ENCODE measurements at regions not wholly inside any gene's neighbourhood (a gene's known extent, or its start where the extent isn't known, plus 50 kb on each side); places are given as distances from the start of the nearest gene placed in this dataset.

DNA sequence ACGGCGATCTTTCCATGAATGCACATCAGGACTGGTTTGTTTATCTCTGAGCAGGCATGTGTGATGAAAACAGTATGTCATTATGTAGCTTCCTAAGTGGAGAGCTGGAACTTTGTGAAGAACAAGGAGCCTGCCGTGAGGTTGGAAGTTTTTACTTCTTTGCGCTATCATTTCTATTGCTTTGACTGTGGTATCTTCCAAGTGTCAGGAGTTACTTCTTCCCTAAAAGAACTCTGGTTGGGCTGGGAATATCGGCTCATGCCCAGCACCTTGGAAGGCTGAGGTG lies 167.4 kb upstream of the AHR start:
- H3K27ac Mint-ChIP-seq (ENCODE audit: unreplicated experiment) = peak overlapping the region; percentile 96
- H3K9me3 Mint-ChIP-seq (ENCODE audit: unreplicated experiment) = no peaks in the 10 kb centered on the region
- peaks cover 19% of the 10 kb centered on the region for H3K4me1 Mint-ChIP-seq (ENCODE audit: unreplicated experiment)
- H3K36me3 Mint-ChIP-seq (ENCODE audit: low read depth, unreplicated experiment) = no peaks in the 10 kb centered on the region
- peaks cover 3% of the 10 kb centered on the region for H3K27me3 Mint-ChIP-seq (ENCODE audit: unreplicated experiment)
- H3K4me3 Mint-ChIP-seq (ENCODE audit: unreplicated experiment) = no peak overlapping the region
- no peak for DNase-seq (ENCODE audit: low spot score)
- no peak for TF ChIP-seq CTCF (IDR thresholded peaks at IDR 0.05; ENCODE audit: unreplicated experiment)

DNA sequence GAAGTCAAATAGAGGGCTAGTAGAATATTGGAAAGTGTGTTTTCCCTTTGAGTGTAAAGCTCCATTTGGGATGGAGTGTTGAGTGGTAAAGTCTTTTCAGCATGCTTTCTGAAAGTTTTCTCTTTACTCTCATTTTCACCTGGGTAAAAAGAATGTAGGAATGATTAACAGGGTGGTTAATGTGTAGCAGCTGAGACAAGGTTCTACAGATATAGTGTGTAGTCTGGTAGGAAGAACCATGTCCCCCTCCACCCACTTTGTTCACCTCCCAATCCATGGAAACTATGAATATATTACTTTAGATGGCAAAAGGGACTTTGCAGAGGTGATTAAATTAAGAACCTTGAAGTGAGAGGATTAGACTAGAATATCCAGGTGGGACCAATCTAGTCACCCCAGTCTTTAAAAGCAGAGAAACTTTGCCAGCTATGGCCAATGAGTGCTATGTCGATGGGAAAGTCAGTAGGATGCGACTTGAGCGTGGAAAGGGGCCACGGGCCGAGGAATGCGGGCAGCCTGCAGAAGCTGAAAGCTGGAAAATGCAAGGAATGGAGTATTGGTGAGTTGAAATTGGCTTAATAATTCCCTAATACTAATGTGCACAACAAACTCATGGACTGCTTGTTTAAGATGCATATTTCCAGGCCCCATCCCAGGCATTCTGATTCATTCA lies 166.3 kb upstream of the AHR start:
- no peak for DNase-seq (ENCODE audit: low spot score)
- H3K9me3 Mint-ChIP-seq (ENCODE audit: unreplicated experiment) = no peaks in the 10 kb centered on the region
- no peak overlapping the region for H3K4me3 Mint-ChIP-seq (ENCODE audit: unreplicated experiment)
- H3K36me3 Mint-ChIP-seq (ENCODE audit: low read depth, unreplicated experiment) = no peaks in the 10 kb centered on the region
- H3K27ac Mint-ChIP-seq (ENCODE audit: unreplicated experiment) = no peak overlapping the region
- peaks cover 19% of the 10 kb centered on the region for H3K4me1 Mint-ChIP-seq (ENCODE audit: unreplicated experiment)
- no peak for TF ChIP-seq CTCF (IDR thresholded peaks at IDR 0.05; ENCODE audit: unreplicated experiment)
- peaks cover 1% of the 10 kb centered on the region for H3K27me3 Mint-ChIP-seq (ENCODE audit: unreplicated experiment)

GRCh38 chr7:17132726-17133125 lies 165.7 kb upstream of the AHR start:
- no peaks in the 10 kb centered on the region for H3K36me3 Mint-ChIP-seq (ENCODE audit: low read depth, unreplicated experiment)
- H3K27ac Mint-ChIP-seq (ENCODE audit: unreplicated experiment) = no peak overlapping the region
- H3K4me1 Mint-ChIP-seq (ENCODE audit: unreplicated experiment) = peaks cover 19% of the 10 kb centered on the region
- H3K4me3 Mint-ChIP-seq (ENCODE audit: unreplicated experiment) = no peak overlapping the region
- no peak for TF ChIP-seq CTCF (IDR thresholded peaks at IDR 0.05; ENCODE audit: unreplicated experiment)
- H3K27me3 Mint-ChIP-seq (ENCODE audit: unreplicated experiment) = peaks cover 1% of the 10 kb centered on the region
- no peak for DNase-seq (ENCODE audit: low spot score)
- H3K9me3 Mint-ChIP-seq (ENCODE audit: unreplicated experiment) = no peaks in the 10 kb centered on the region

DNA sequence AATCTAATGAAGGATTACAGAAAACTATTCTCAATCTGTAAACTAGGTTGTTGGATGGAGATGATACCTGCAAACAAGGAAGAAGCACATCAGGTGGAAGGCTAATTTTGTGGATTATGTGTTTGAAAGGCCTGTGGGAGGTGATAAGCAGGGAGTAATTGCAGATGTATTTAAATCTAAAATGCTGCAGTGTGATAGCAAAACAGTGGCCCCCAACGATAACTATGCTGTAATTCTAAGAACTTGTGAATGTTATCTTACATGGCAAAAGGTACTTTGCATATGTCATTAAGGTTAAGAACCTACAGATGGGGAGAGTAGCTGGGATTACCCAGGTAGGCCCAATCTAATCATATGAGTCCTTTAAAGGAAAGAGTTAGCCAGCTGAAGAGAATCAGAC lies 164.5 kb upstream of the AHR start:
- Mint-ChIP-seq H3K9me3 (ENCODE audit: unreplicated experiment) (no peaks in the 10 kb centered on the region), H3K27me3 (ENCODE audit: unreplicated experiment) (peaks cover 1% of the 10 kb centered on the region), H3K36me3 (ENCODE audit: low read depth, unreplicated experiment) (no peaks in the 10 kb centered on the region), H3K4me3 (ENCODE audit: unreplicated experiment) (no peak overlapping the region), H3K4me1 (ENCODE audit: unreplicated experiment) (peaks cover 18% of the 10 kb centered on the region), H3K27ac (ENCODE audit: unreplicated experiment) (no peak overlapping the region)
- no peak for DNase-seq (ENCODE audit: low spot score)
- no peak for TF ChIP-seq CTCF (IDR thresholded peaks at IDR 0.05; ENCODE audit: unreplicated experiment)

DNA sequence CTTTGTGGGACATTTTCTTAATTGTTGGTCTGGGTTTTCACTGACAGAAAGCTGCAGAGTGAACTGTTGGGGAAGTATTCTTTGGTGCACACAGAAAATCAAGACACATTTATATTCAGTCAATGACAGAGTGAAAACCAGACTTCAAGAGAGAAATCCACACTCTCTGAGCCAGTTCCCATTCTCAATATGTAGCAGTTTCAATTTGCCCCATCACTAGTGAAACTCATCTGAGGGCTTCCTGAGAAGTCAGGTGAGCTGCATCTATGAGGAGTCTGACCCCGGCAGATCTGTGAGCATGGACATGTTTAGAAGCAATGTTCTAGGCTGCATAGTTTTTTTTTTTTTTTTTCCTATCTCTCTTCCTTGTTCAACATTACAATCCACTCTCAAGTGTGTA lies 163.7 kb upstream of the AHR start:
- H3K36me3 Mint-ChIP-seq (ENCODE audit: low read depth, unreplicated experiment) = no peaks in the 10 kb centered on the region
- TF ChIP-seq CTCF (IDR thresholded peaks at IDR 0.05; ENCODE audit: unreplicated experiment) = no peak
- no peak for DNase-seq (ENCODE audit: low spot score)
- H3K27me3 Mint-ChIP-seq (ENCODE audit: unreplicated experiment) = peaks cover 1% of the 10 kb centered on the region
- H3K4me3 Mint-ChIP-seq (ENCODE audit: unreplicated experiment) = no peak overlapping the region
- peaks cover 15% of the 10 kb centered on the region for H3K4me1 Mint-ChIP-seq (ENCODE audit: unreplicated experiment)
- no peak overlapping the region for H3K27ac Mint-ChIP-seq (ENCODE audit: unreplicated experiment)
- no peaks in the 10 kb centered on the region for H3K9me3 Mint-ChIP-seq (ENCODE audit: unreplicated experiment)
